RWPE1 (cell line): ENCODE measurements at regions not wholly inside any gene's neighbourhood (a gene's known extent, or its start where the extent isn't known, plus 50 kb on each side); places are given as distances from the start of the nearest gene placed in this dataset.

Source experiments
- CTCF ChIA-PET: fragments of 350-600 bp; sonication (Branson Sonifier 250); formaldehyde crosslinking; extraction: SDS; loops from one replicate; lab custom pipeline; 2021; lab: Yijun Ruan, JAX
- POLR2A ChIA-PET: fragments of 400-600 bp; formaldehyde crosslinking; extraction: SDS; loops from one replicate; lab custom pipeline; 2020; ENCODE audit warnings: antibody characterized with exemption; ENCODE audit not compliant: low non-redundant PET; lab: Yijun Ruan, JAX
- DNase-seq: peaks from one replicate; pipeline ENCODE4 v3.0.0; 2012; ENCODE audit warnings: low spot score
- H3K27ac ChIP-seq: fragments of 450-650 bp; 2 replicates; pipeline ENCODE4 v1.5.1; 2017
- TF ChIP-seq, protein P1 (sequence below): fragments of 450-650 bp; conservative IDR thresholded peaks from 2 replicates; pipeline ENCODE4 v1.5.1; 2017; ENCODE audit warnings: low read depth, mild to moderate bottlenecking

DNA sequence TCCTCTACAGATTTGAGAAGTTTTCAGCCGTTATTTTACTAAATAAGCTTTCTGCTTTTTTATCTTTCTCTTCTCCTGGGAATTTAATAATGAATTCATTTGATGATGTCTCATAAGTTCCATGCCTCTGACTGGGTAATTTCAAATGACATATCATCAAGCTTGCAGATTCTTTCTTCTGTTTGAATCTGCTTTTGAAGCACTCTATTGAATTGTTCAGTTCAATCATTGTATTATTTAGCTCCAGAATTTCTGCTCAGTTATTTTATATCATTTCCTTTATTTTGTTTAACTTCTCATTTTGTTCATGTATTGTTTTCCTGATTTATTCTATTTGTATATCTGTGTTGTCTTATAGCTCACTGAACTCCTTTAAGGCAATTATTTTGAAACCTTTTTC lies 196.9 kb upstream of the CNTNAP2 start:
- no peak for DNase-seq

DNA sequence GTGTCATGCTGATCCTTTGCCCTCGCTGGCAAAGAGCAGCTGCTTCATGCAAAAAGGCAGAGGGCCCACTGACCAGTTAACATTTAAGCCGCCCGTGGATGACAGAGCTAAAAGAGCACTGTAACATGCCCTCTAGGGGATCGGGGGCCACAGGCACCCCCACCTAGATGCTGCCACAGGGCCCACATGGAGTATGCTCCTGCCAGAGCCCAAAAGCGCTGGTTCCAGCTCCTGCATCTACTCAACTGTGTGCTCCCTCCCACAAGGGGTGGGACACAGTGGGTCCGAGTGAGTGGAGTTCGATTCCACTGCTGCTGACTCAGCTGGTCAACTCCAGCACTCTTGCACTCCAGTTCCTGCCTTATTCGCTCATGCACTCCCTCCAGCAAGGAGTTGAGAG lies 199.8 kb upstream of the CNTNAP2 start:
- no peak overlapping the region for H3K27ac ChIP-seq
- CTCF ChIA-PET = no interaction called here
- TF ChIP-seq, protein P1, sequence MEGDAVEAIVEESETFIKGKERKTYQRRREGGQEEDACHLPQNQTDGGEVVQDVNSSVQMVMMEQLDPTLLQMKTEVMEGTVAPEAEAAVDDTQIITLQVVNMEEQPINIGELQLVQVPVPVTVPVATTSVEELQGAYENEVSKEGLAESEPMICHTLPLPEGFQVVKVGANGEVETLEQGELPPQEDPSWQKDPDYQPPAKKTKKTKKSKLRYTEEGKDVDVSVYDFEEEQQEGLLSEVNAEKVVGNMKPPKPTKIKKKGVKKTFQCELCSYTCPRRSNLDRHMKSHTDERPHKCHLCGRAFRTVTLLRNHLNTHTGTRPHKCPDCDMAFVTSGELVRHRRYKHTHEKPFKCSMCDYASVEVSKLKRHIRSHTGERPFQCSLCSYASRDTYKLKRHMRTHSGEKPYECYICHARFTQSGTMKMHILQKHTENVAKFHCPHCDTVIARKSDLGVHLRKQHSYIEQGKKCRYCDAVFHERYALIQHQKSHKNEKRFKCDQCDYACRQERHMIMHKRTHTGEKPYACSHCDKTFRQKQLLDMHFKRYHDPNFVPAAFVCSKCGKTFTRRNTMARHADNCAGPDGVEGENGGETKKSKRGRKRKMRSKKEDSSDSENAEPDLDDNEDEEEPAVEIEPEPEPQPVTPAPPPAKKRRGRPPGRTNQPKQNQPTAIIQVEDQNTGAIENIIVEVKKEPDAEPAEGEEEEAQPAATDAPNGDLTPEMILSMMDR = no peak
- POLR2A ChIA-PET = no interaction called here
- DNase-seq = no peak

More for the DNA sequence above, 196.9 kb upstream of the CNTNAP2 start:
- TF ChIP-seq, protein P1 = no peak
- POLR2A ChIA-PET = no interaction called here
- CTCF ChIA-PET = no interaction called here
- no peak overlapping the region for H3K27ac ChIP-seq

DNA sequence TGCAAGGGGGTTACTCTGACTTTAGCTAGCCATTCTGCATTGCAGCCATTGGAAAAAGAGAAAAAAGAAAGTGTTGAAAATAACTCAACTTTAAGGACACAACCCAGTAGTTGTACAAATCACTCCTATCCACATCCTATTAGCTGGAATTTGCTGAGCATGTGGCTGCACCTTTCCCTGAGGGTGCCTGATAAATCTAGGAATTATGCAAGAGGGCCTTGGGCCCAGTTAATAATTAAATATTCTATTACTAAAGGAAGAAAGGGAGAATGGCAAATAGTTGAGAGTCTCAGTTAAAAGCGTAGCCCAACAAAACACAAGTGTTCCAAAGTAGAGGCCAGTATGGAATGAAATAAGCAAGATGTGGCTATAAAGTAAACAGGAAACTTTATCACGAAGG lies 200.9 kb upstream of the CNTNAP2 start:
- no peak for DNase-seq
- TF ChIP-seq, protein P1 = no peak
- no peak overlapping the region for H3K27ac ChIP-seq
- ChIA-PET CTCF (no interaction called here), POLR2A (no interaction called here)

DNA sequence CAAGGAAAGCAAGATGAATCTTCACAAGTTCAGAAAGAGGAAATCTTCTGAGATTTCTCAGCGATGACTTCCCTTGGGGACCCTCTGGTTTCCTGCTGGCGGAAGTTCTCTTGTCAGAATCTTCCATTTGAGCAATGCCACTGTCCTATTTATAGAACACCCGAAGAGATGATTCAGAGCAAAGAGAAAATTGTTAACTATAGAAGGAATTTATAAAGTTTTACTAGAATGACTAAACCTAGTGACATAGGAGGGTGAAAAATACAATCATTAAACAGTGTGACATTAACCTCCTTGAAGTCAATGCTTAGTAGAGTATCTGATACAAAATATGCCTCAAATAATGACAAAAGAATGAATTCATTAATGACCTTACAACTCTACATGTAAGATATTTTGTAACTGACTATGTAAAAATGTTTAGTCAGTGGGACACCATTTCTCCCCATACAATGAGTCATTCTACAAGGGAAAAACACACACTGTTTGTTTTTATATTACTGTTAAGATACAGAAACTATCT lies 206.5 kb upstream of the CNTNAP2 start:
- ChIA-PET CTCF (interaction anchor here (0.7 kb wide), 1 partner anchor 257 kb away, joined by 5 read pairs; no protein-coding TSS in a partner anchor), POLR2A (no interaction called here)
- no peak overlapping the region for H3K27ac ChIP-seq
- no peak for DNase-seq
- TF ChIP-seq, protein P1 = no peak

- TF ChIP-seq, protein P1 = no peak
- ChIA-PET POLR2A (no interaction called here), CTCF (no interaction called here)
- DNase-seq = no peak
- H3K27ac ChIP-seq = no peak overlapping the region
Measured at GRCh38 chr7:145903658-145904057, 212.9 kb upstream of the CNTNAP2 start.

GRCh38 chr7:145902123-145902522 lies 214.5 kb upstream of the CNTNAP2 start:
- H3K27ac ChIP-seq = no peak overlapping the region
- ChIA-PET CTCF (no interaction called here), POLR2A (no interaction called here)
- TF ChIP-seq, protein P1 = no peak
- DNase-seq = no peak
